ENCODE measurements at regions not wholly inside any gene's neighbourhood (a gene's known extent, or its start where the extent isn't known, plus 50 kb on each side); places are given as distances from the start of the nearest gene placed in this dataset.

- Histone ChIP-seq H3K4me3 (ENCODE audit: low read length in 2 of 2) (no peak overlapping the region), H3K36me3 (ENCODE audit: control insufficient read depth in 2 of 2, insufficient read depth in 2 of 2, low read length in 2 of 2) (no peaks in the 10 kb centered on the region), H3K4me1 (ENCODE audit: control insufficient read depth, insufficient read depth, low read length) (peaks cover 31% of the 10 kb centered on the region), H3K27me3 (ENCODE audit: control insufficient read depth in 1 of 2, insufficient read depth in 2 of 2, low read length in 2 of 2) (no peaks in the 10 kb centered on the region), H3K27ac (ENCODE audit: low read length) (peak overlapping the region; percentile 71), H3K9ac (ENCODE audit: low read length in 2 of 2) (no peak overlapping the region), H3K9me3 (ENCODE audit: control insufficient read depth in 2 of 2, low read length in 2 of 2) (no peaks in the 10 kb centered on the region)
Observed at GRCh38 chr1:30809514-30810263, 52.1 kb upstream of the LAPTM5 start.

- no peak overlapping the region for H3K4me3 ChIP-seq (ENCODE audit: low read length in 2 of 2)
- peaks cover 31% of the 10 kb centered on the region for H3K4me1 ChIP-seq (ENCODE audit: control insufficient read depth, insufficient read depth, low read length)
- no peaks in the 10 kb centered on the region for H3K27me3 ChIP-seq (ENCODE audit: control insufficient read depth in 1 of 2, insufficient read depth in 2 of 2, low read length in 2 of 2)
- H3K36me3 ChIP-seq (ENCODE audit: control insufficient read depth in 2 of 2, insufficient read depth in 2 of 2, low read length in 2 of 2) = no peaks in the 10 kb centered on the region
- H3K9me3 ChIP-seq (ENCODE audit: control insufficient read depth in 2 of 2, low read length in 2 of 2) = no peaks in the 10 kb centered on the region
- H3K9ac ChIP-seq (ENCODE audit: low read length in 2 of 2) = no peak overlapping the region
- H3K27ac ChIP-seq (ENCODE audit: low read length) = peak overlapping the region; percentile 24
Observed at GRCh38 chr1:30808067-30808662, 50.6 kb upstream of the LAPTM5 start.

GRCh38 chr1:30807318-30808066, 49.9 kb upstream of the LAPTM5 start:
- Histone ChIP-seq H3K9ac (ENCODE audit: low read length in 2 of 2) (no peak overlapping the region), H3K4me3 (ENCODE audit: low read length in 2 of 2) (peak overlapping the region in 1 of 2 donors; percentile 29)

More at GRCh38 chr1:30807318-30808066, 49.9 kb upstream of the LAPTM5 start:
- Histone ChIP-seq H3K36me3 (ENCODE audit: control insufficient read depth in 2 of 2, insufficient read depth in 2 of 2, low read length in 2 of 2) (no peaks in the 10 kb centered on the region), H3K4me1 (ENCODE audit: control insufficient read depth, insufficient read depth, low read length) (peaks cover 31% of the 10 kb centered on the region), H3K27ac (ENCODE audit: low read length) (peak overlapping the region; percentile 24), H3K9me3 (ENCODE audit: control insufficient read depth in 2 of 2, low read length in 2 of 2) (no peaks in the 10 kb centered on the region), H3K27me3 (ENCODE audit: control insufficient read depth in 1 of 2, insufficient read depth in 2 of 2, low read length in 2 of 2) (no peaks in the 10 kb centered on the region)

Measured in stomach smooth muscle (tissue), 2 donors.